ENCODE measurements at regions not wholly inside any gene's neighbourhood (a gene's known extent, or its start where the extent isn't known, plus 50 kb on each side); places are given as distances from the start of the nearest gene placed in this dataset.
"Not testable (repeated sequence)": the region's sequence is repeated elsewhere in the genome, so short reads cannot be mapped to it uniquely, and the experiment has no call there.

DNA sequence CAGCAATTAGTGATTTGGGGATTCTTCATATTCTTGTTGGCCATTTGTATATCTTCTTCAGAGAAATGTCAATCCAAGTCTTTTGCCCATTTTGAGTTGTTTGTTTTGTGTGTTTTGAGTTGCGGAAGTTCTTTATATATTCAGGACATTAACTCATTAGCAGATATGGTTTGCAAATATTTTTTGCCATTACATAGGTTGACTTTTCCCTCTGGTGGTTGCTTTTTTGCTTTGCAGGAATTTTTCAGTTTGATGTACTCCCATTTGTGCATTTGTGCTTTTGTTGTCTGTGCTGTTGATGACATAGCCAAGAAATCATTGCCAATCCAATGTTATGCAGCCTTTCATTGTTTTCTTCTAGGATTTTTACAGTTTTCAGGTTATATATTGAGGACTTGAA lies 63.6 kb upstream of the DNAJC1 start:
- H3K36me3 ChIP-seq: no peaks in the 10 kb centered on the region
- peaks cover 21% of the 10 kb centered on the region for H3K9me3 ChIP-seq
- H3K4me3 ChIP-seq: no peak overlapping the region
- WGBS: 100% methylated on average over 1 of the region's 1 CpG
- TF ChIP-seq EP300 (IDR thresholded peaks at IDR 0.05): no peak
- TF ChIP-seq POLR2AphosphoS5 (IDR thresholded peaks at IDR 0.05): no peak
- TF ChIP-seq POLR2A (IDR thresholded peaks at IDR 0.05): no peak
- TF ChIP-seq, protein P1, sequence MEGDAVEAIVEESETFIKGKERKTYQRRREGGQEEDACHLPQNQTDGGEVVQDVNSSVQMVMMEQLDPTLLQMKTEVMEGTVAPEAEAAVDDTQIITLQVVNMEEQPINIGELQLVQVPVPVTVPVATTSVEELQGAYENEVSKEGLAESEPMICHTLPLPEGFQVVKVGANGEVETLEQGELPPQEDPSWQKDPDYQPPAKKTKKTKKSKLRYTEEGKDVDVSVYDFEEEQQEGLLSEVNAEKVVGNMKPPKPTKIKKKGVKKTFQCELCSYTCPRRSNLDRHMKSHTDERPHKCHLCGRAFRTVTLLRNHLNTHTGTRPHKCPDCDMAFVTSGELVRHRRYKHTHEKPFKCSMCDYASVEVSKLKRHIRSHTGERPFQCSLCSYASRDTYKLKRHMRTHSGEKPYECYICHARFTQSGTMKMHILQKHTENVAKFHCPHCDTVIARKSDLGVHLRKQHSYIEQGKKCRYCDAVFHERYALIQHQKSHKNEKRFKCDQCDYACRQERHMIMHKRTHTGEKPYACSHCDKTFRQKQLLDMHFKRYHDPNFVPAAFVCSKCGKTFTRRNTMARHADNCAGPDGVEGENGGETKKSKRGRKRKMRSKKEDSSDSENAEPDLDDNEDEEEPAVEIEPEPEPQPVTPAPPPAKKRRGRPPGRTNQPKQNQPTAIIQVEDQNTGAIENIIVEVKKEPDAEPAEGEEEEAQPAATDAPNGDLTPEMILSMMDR (IDR thresholded peaks at IDR 0.05): no peak
- H3K4me1 ChIP-seq: no peaks in the 10 kb centered on the region
- H3K27me3 ChIP-seq: no peaks in the 10 kb centered on the region
- no peak overlapping the region for H3K27ac ChIP-seq
- no peak for DNase-seq (ENCODE audit: low spot score in 2 of 2)

DNA sequence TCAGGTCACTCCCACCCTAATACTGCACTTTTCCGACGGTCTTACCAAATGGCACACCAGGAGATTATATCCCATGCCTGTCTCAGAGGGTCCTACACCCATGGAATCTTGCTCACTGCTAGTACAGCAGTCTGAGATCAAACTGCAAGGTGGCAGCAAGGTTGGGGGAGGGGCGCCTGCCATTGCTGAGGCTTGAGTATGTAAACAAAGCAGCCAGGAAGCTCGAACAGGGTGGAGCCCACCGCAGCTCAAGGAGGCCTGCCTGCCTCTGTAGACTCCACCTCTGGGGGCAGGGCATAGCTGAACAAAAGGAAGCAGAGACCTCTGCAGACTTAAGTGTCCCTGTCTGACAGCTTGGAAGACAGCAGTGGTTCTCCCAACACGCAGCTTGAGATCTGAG lies 57.5 kb upstream of the DNAJC1 start:
- DNase-seq (ENCODE audit: low spot score in 2 of 2); H3K9me3 ChIP-seq; H3K36me3 ChIP-seq; H3K4me3 ChIP-seq; H3K4me1 ChIP-seq; H3K27me3 ChIP-seq; H3K27ac ChIP-seq: not testable (repeated sequence)
- WGBS: 76% methylated on average over 5 of the region's 6 CpGs

DNA sequence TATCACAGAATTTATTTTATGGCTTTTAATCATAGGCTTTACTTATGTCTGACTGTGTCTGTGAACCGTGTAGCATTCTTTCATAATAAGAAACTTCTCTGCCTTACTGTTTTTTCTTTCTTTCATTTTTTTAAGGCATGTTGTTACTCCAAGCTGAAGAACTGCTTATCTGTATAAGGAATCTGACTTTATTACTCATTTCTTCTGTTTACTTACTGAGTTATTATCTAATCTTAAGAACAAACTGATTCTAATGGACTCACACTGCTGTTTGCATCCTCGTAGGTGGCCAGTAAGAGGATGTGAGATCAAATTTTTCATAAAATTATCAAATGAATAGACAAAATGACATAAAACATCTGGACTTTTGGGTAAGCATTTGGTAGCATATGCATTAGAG lies 54.7 kb upstream of the DNAJC1 start:
- Histone ChIP-seq H3K36me3 (no peaks in the 10 kb centered on the region), H3K27ac (no peak overlapping the region), H3K4me3 (no peak overlapping the region), H3K27me3 (no peaks in the 10 kb centered on the region), H3K9me3 (peaks cover 4% of the 10 kb centered on the region), H3K4me1 (no peaks in the 10 kb centered on the region)
- DNase-seq (ENCODE audit: low spot score in 2 of 2): no peak
- TF ChIP-seq, protein P1 (IDR thresholded peaks at IDR 0.05): no peak
- TF ChIP-seq POLR2AphosphoS5 (IDR thresholded peaks at IDR 0.05) (no peak), POLR2A (IDR thresholded peaks at IDR 0.05) (no peak)
- WGBS: 45% methylated on average over 2 of the region's 2 CpGs

DNA sequence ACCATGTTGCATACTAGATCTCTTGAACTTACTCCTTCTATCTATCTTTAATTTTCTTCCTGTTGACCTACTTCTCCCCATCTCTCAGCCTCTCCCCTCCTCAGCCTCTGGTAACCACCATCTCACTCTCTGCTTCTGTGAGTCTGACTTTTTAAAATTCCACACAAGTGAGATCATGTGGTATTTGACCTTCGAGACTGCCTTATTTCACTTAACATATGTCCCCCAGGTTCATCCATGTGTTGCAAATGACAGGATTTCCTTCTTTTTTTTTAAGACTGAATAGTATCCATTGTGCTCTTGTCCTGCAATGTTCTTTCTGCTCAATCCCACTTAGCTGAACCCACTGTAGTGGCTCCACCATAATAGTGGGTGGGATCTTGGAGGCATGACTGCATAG lies 51.4 kb upstream of the DNAJC1 start:
- Histone ChIP-seq H3K36me3 (no peaks in the 10 kb centered on the region), H3K27me3 (no peaks in the 10 kb centered on the region), H3K4me1 (no peaks in the 10 kb centered on the region), H3K27ac (no peak overlapping the region), H3K9me3 (no peaks in the 10 kb centered on the region), H3K4me3 (no peak overlapping the region)
- 32% methylated on average over 1 of the region's 1 CpG for WGBS
- TF ChIP-seq, protein P1 (IDR thresholded peaks at IDR 0.05): no peak
- TF ChIP-seq POLR2AphosphoS5 (IDR thresholded peaks at IDR 0.05) (no peak), POLR2A (IDR thresholded peaks at IDR 0.05) (no peak), EP300 (IDR thresholded peaks at IDR 0.05) (no peak)
- no peak for DNase-seq (ENCODE audit: low spot score in 2 of 2)
